SK-N-SH (cell line): ENCODE measurements at regions not wholly inside any gene's neighbourhood (a gene's known extent, or its start where the extent isn't known, plus 50 kb on each side); places are given as distances from the start of the nearest gene placed in this dataset.

Experiments
- CTCF ChIA-PET: fragments of 300-600, 350-600 bp; formaldehyde crosslinking; extraction: SDS; loops from one replicate; lab custom pipeline; 2021; lab: Yijun Ruan, JAX
- POLR2A ChIA-PET: fragments of 350-600 bp; sonication (Branson Sonifier 250); formaldehyde crosslinking; extraction: SDS; loops from one replicate; lab custom pipeline; 2020; ENCODE audit warnings: antibody characterized with exemption, inconsistent platforms; lab: Yijun Ruan, JAX
- DNase-seq: peaks from one replicate; pipeline ENCODE4 v3.0.0; 2012
- H2AFZ ChIP-seq: fragments of 200-600 bp; sonication (generic); 2 replicates; pipeline ENCODE4 v1.8.1; 2016; ENCODE audit warnings: antibody characterized with exemption, mild to moderate bottlenecking, low read depth
- H3F3A ChIP-seq: fragments of 200-600 bp; sonication (generic); replicated peaks from 2 replicates; pipeline ENCODE3; 2016; ENCODE audit warnings: antibody characterized with exemption, mild to moderate bottlenecking; ENCODE audit not compliant: insufficient read depth
- H3K27ac ChIP-seq, 2 experiments: fragments of 200-500 bp in 1 of 2; fragments of 200-600 bp in 1 of 2; sonication (Bioruptor generic) in 1 of 2; sonication (generic), shearing (Covaris generic) in 1 of 2; 2 replicates each; pipeline versions ENCODE4 v1.5.1 to v1.6.1; 2014 to 2016; ENCODE audit warnings: low read depth in 2 of 2, inconsistent platforms in 1 of 2, low read length in 1 of 2, mild to moderate bottlenecking in 1 of 2, mixed read lengths in 1 of 2
- H3K27me3 ChIP-seq: fragments of 200-600 bp; sonication (generic), shearing (Covaris generic); 2 replicates; pipeline ENCODE4 v1.6.1; 2016; ENCODE audit warnings: mixed run types; ENCODE audit not compliant: insufficient read depth
- H3K36me3 ChIP-seq, 2 experiments: fragments of 200-500 bp in 1 of 2; fragments of 200-600 bp in 1 of 2; sonication (Bioruptor generic) in 1 of 2; sonication (generic) in 1 of 2; replicated peaks in 1 of 2; 2 replicates each; pipeline versions ENCODE3 to v1.5.1; 2014 to 2016; ENCODE audit warnings: low read length in 1 of 2, mild to moderate bottlenecking in 1 of 2; ENCODE audit not compliant: insufficient read depth in 2 of 2, control insufficient read depth in 1 of 2
- H3K4me1 ChIP-seq, 2 experiments: fragments of 200-500 bp in 1 of 2; fragments of 200-600 bp in 1 of 2; sonication (Bioruptor generic) in 1 of 2; sonication (generic), shearing (Covaris generic) in 1 of 2; 2 replicates each; pipeline versions ENCODE4 v1.5.1 to v1.6.1; 2014 to 2016; ENCODE audit warnings: low read depth in 1 of 2, low read length in 1 of 2, mixed run types in 1 of 2; ENCODE audit not compliant: insufficient read depth in 2 of 2, control insufficient read depth in 1 of 2
- H3K4me2 ChIP-seq: fragments of 200-600 bp; sonication (generic), shearing (Covaris generic); 2 replicates; pipeline ENCODE4 v1.6.1; 2017; ENCODE audit warnings: mixed run types
- H3K4me3 ChIP-seq, 2 experiments: fragments of 200-500 bp in 1 of 2; fragments of 200-600 bp in 1 of 2; sonication (Bioruptor generic) in 1 of 2; sonication (generic), shearing (Covaris generic) in 1 of 2; 2 replicates each; pipeline versions ENCODE4 v1.5.1 to v1.8.1; 2014 to 2016; ENCODE audit warnings: low read depth in 2 of 2, inconsistent platforms in 1 of 2, low read length in 1 of 2, mild to moderate bottlenecking in 1 of 2, mixed read lengths in 1 of 2, moderate library complexity in 1 of 2
- H3K79me2 ChIP-seq: fragments of 200-600 bp; sonication (generic); 2 replicates; pipeline ENCODE4 v1.8.1; 2017; ENCODE audit warnings: mild to moderate bottlenecking; ENCODE audit not compliant: insufficient read depth
- H3K9ac ChIP-seq: fragments of 200-600 bp; sonication (generic); 2 replicates; pipeline ENCODE4 v1.6.1; 2017; ENCODE audit warnings: mixed run types
- H3K9me2 ChIP-seq: fragments of 200-600 bp; sonication (generic); 2 replicates; pipeline ENCODE4 v1.6.1; 2017; ENCODE audit warnings: mixed run types
- H3K9me3 ChIP-seq: fragments of 200-600 bp; sonication (generic); 2 replicates; pipeline ENCODE4 v1.6.1; 2017; ENCODE audit warnings: mixed run types, mild to moderate bottlenecking, moderate library complexity
- H4K20me1 ChIP-seq: fragments of 200-600 bp; sonication (generic); 2 replicates; pipeline ENCODE4 v1.6.1; 2017; ENCODE audit warnings: mild to moderate bottlenecking, mixed run types; ENCODE audit not compliant: insufficient read depth
- ELF1 ChIP-seq: IDR thresholded peaks from 2 replicates; pipeline ENCODE4 v1.4.0; 2012
- EZH2phosphoT487 ChIP-seq: fragments of 200-600 bp; sonication (generic); IDR thresholded peaks from 2 replicates; pipeline ENCODE4 v1.6.1; 2017; ENCODE audit warnings: low read depth, mixed run types, mild to moderate bottlenecking, antibody characterized with exemption, moderate library complexity, borderline replicate concordance
- FOXJ3 ChIP-seq: sonication (generic); formaldehyde crosslinking; IDR thresholded peaks from 2 replicates; pipeline ENCODE4 v1.5.1; 2020; ENCODE audit warnings: mild to moderate bottlenecking, missing genetic modification reagents
- GABPA ChIP-seq: IDR thresholded peaks from 2 replicates; pipeline ENCODE4 v1.4.0; 2012; ENCODE audit warnings: low read depth, mild to moderate bottlenecking
- GATA2 ChIP-seq: sonication (generic); formaldehyde crosslinking; IDR thresholded peaks from 2 replicates; pipeline ENCODE4 v1.5.0; 2020; ENCODE audit warnings: mild to moderate bottlenecking, missing genetic modification reagents
- IRF3 ChIP-seq: fragments of 150-350 bp; IDR thresholded peaks from 2 replicates; pipeline ENCODE4 v1.6.1; 2016; ENCODE audit warnings: mild to moderate bottlenecking, low read depth, low read length
- JUND ChIP-seq: IDR thresholded peaks from 2 replicates; pipeline ENCODE4 v1.4.0; 2012
- MXI1 ChIP-seq: IDR thresholded peaks from 2 replicates; pipeline ENCODE4 v1.6.1; 2012; ENCODE audit warnings: mild to moderate bottlenecking, low read depth, low read length, improper control_type of control experiment
- NFIC ChIP-seq: IDR thresholded peaks from 2 replicates; pipeline ENCODE4 v1.4.0; 2012; ENCODE audit warnings: borderline replicate concordance
- POLR2AphosphoS5 ChIP-seq: IDR thresholded peaks from 2 replicates; pipeline ENCODE4 v1.6.1; 2012; ENCODE audit warnings: low read depth, low read length
- RAD21 ChIP-seq: IDR thresholded peaks from 2 replicates; pipeline ENCODE4 v1.6.1; 2012; ENCODE audit warnings: mild to moderate bottlenecking, low read length
- REST ChIP-seq: IDR thresholded peaks from 2 replicates; pipeline ENCODE4 v1.6.1; 2012; ENCODE audit warnings: mild to moderate bottlenecking, low read depth, low read length, moderate library complexity
- SIN3A ChIP-seq: IDR thresholded peaks from 2 replicates; pipeline ENCODE4 v1.6.1; 2012; ENCODE audit warnings: low read depth, mild to moderate bottlenecking, low read length, moderate library complexity, borderline replicate concordance
- TAF1 ChIP-seq: IDR thresholded peaks from 2 replicates; pipeline ENCODE4 v1.6.1; 2012; ENCODE audit warnings: low read depth, mild to moderate bottlenecking, low read length, moderate library complexity, borderline replicate concordance
- TCF12 ChIP-seq: IDR thresholded peaks from 2 replicates; pipeline ENCODE4 v1.4.0; 2012
- ZBTB33 ChIP-seq: IDR thresholded peaks from 2 replicates; pipeline ENCODE4 v1.4.0; 2012; ENCODE audit warnings: low read depth, borderline replicate concordance
- WGBS: methylation state at CpG from one replicate; pipeline ENCODE4 v1.1.6; 2017; ENCODE audit warnings: low lambda C conversion rate; 5-methylcytosine and 5-hydroxymethylcytosine counted together

- Histone ChIP-seq H3K4me2 (no peak overlapping the region), H3K27me3 (no peaks in the 10 kb centered on the region), H3K9ac (no peak overlapping the region), H3K27ac (no peak overlapping the region), H2AFZ (no peak overlapping the region), H3F3A (no peaks in the 10 kb centered on the region), H3K4me3 (no peak overlapping the region), H3K4me1 (no peaks in the 10 kb centered on the region), H3K79me2 (no peaks in the 10 kb centered on the region), H3K36me3 (no peaks in the 10 kb centered on the region), H3K9me2 (no peaks in the 10 kb centered on the region), H3K9me3 (no peaks in the 10 kb centered on the region), H4K20me1 (no peaks in the 10 kb centered on the region)
- ChIA-PET CTCF (no interaction called here), POLR2A (no interaction called here)
- 6% methylated on average over 6 of the region's 6 CpGs for WGBS
- DNase-seq: no peak
- TF ChIP-seq IRF3 (no peak), RAD21 (no peak), GATA2 (CRISPR knock-in tag) (no peak), GABPA (no peak), TCF12 (no peak), MXI1 (no peak), SIN3A (no peak), ZBTB33 (no peak), EZH2phosphoT487 (no peak), NFIC (no peak), FOXJ3 (CRISPR knock-in tag) (no peak), TAF1 (no peak), ELF1 (no peak), REST (no peak), JUND (no peak), POLR2AphosphoS5 (no peak)
These were observed 210.9 kb upstream of the NRIP1 start for GRCh38 chr21:15275615-15276235.
